ENCODE measurements at regions not wholly inside any gene's neighbourhood (a gene's known extent, or its start where the extent isn't known, plus 50 kb on each side); places are given as distances from the start of the nearest gene placed in this dataset.

DNA sequence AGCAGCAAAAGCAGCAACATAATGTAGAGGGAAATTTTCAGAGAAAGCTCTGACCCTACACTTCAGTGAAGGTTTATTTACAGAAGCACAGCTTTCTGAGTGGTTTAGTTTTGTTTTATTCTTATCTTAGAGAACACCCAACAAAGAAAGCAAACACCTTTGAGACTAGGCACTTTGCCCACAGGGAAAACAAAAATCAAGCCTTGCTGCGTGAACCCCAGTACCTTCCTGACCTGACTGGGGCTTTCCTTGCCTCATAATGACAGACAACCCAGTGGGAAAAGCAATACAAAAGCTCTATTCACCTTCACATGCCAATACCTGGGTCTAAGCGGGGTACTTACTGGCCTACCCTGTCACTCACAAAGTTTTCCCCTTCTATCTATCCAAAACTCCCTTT, 189.8 kb downstream of the HINT1 start:
- H3K79me2 ChIP-seq (ENCODE audit: insufficient read depth, low read length) = no peaks in the 10 kb centered on the region
- no peaks in the 10 kb centered on the region for H3K27me3 ChIP-seq (ENCODE audit: insufficient read depth, low read length)
- no peak overlapping the region for H3K9ac ChIP-seq (ENCODE audit: low read length)
- intact Hi-C loops (cut with micrococcal nuclease) = no loop called here
- H3K9me3 ChIP-seq (ENCODE audit: control insufficient read depth in 1 of 2, insufficient read depth in 1 of 2, low read depth in 1 of 2, low read length in 2 of 2) = no peaks in the 10 kb centered on the region
- H3K4me3 ChIP-seq (replicated peaks in 1 of 2; ENCODE audit: low read depth in 1 of 2, low read length in 2 of 2) = no peak overlapping the region
- no peak overlapping the region for H3K27ac ChIP-seq (ENCODE audit: low read depth, low read length)
- TF ChIP-seq ZFX (IDR thresholded peaks at IDR 0.05) (no peak), EZH2 (IDR thresholded peaks at IDR 0.05) (no peak), POLR2A (IDR thresholded peaks at IDR 0.05; ENCODE audit: borderline replicate concordance, extremely low read depth, insufficient read depth, insufficient read length) (no peak), ELF1 (IDR thresholded peaks at IDR 0.05; ENCODE audit: borderline replicate concordance, low read depth) (no peak), EGR1 (IDR thresholded peaks at IDR 0.05; ENCODE audit: low read depth) (no peak), JUND (IDR thresholded peaks at IDR 0.05) (no peak), SIN3A (IDR thresholded peaks at IDR 0.05; ENCODE audit: low read depth) (no peak), SP1 (IDR thresholded peaks at IDR 0.05; ENCODE audit: low read depth) (no peak), EZH2phosphoT487 (IDR thresholded peaks at IDR 0.05; ENCODE audit: borderline replicate concordance) (no peak), CBX3 (IDR thresholded peaks at IDR 0.05; ENCODE audit: low read depth) (no peak), CEBPB (IDR thresholded peaks at IDR 0.05; ENCODE audit: low read depth) (no peak), ZNF274 (IDR thresholded peaks at IDR 0.05; ENCODE audit: low read depth, low read length) (no peak)
- TF ChIP-seq, protein P1, sequence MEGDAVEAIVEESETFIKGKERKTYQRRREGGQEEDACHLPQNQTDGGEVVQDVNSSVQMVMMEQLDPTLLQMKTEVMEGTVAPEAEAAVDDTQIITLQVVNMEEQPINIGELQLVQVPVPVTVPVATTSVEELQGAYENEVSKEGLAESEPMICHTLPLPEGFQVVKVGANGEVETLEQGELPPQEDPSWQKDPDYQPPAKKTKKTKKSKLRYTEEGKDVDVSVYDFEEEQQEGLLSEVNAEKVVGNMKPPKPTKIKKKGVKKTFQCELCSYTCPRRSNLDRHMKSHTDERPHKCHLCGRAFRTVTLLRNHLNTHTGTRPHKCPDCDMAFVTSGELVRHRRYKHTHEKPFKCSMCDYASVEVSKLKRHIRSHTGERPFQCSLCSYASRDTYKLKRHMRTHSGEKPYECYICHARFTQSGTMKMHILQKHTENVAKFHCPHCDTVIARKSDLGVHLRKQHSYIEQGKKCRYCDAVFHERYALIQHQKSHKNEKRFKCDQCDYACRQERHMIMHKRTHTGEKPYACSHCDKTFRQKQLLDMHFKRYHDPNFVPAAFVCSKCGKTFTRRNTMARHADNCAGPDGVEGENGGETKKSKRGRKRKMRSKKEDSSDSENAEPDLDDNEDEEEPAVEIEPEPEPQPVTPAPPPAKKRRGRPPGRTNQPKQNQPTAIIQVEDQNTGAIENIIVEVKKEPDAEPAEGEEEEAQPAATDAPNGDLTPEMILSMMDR (IDR thresholded peaks at IDR 0.05 in 2 of 3, conservative IDR thresholded peaks at IDR 0.05 in 1 of 3; ENCODE audit: borderline replicate concordance in 1 of 3, insufficient read depth in 1 of 3, low read depth in 2 of 3, low read length in 2 of 3) = no peak
- TF ChIP-seq, protein P2, sequence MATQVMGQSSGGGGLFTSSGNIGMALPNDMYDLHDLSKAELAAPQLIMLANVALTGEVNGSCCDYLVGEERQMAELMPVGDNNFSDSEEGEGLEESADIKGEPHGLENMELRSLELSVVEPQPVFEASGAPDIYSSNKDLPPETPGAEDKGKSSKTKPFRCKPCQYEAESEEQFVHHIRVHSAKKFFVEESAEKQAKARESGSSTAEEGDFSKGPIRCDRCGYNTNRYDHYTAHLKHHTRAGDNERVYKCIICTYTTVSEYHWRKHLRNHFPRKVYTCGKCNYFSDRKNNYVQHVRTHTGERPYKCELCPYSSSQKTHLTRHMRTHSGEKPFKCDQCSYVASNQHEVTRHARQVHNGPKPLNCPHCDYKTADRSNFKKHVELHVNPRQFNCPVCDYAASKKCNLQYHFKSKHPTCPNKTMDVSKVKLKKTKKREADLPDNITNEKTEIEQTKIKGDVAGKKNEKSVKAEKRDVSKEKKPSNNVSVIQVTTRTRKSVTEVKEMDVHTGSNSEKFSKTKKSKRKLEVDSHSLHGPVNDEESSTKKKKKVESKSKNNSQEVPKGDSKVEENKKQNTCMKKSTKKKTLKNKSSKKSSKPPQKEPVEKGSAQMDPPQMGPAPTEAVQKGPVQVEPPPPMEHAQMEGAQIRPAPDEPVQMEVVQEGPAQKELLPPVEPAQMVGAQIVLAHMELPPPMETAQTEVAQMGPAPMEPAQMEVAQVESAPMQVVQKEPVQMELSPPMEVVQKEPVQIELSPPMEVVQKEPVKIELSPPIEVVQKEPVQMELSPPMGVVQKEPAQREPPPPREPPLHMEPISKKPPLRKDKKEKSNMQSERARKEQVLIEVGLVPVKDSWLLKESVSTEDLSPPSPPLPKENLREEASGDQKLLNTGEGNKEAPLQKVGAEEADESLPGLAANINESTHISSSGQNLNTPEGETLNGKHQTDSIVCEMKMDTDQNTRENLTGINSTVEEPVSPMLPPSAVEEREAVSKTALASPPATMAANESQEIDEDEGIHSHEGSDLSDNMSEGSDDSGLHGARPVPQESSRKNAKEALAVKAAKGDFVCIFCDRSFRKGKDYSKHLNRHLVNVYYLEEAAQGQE (IDR thresholded peaks at IDR 0.05; ENCODE audit: low read depth) = no peak
- TF ChIP-seq, protein P3, sequence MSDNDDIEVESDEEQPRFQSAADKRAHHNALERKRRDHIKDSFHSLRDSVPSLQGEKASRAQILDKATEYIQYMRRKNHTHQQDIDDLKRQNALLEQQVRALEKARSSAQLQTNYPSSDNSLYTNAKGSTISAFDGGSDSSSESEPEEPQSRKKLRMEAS (IDR thresholded peaks at IDR 0.05) = no peak
- TF ChIP-seq, protein P4, sequence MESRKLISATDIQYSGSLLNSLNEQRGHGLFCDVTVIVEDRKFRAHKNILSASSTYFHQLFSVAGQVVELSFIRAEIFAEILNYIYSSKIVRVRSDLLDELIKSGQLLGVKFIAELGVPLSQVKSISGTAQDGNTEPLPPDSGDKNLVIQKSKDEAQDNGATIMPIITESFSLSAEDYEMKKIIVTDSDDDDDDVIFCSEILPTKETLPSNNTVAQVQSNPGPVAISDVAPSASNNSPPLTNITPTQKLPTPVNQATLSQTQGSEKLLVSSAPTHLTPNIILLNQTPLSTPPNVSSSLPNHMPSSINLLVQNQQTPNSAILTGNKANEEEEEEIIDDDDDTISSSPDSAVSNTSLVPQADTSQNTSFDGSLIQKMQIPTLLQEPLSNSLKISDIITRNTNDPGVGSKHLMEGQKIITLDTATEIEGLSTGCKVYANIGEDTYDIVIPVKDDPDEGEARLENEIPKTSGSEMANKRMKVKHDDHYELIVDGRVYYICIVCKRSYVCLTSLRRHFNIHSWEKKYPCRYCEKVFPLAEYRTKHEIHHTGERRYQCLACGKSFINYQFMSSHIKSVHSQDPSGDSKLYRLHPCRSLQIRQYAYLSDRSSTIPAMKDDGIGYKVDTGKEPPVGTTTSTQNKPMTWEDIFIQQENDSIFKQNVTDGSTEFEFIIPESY (IDR thresholded peaks at IDR 0.05; ENCODE audit: extremely low read depth, insufficient replicate concordance, low read length) = no peak
- TF ChIP-seq, protein P5, sequence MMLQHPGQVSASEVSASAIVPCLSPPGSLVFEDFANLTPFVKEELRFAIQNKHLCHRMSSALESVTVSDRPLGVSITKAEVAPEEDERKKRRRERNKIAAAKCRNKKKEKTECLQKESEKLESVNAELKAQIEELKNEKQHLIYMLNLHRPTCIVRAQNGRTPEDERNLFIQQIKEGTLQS (IDR thresholded peaks at IDR 0.05) = no peak
- no peak for DNase-seq (ENCODE audit: low read depth, low spot score)
- H2AFZ ChIP-seq (ENCODE audit: low read depth, low read length, poor library complexity, severe bottlenecking) = no peak overlapping the region
- no TSS peak for BruUV-seq (replicated peaks)
- POLR2A ChIA-PET = no interaction called here
- CTCF ChIA-PET = no interaction called here
- no peaks in the 10 kb centered on the region for H3K9me2 ChIP-seq (ENCODE audit: insufficient read depth)
- no peaks in the 10 kb centered on the region for H4K20me1 ChIP-seq (ENCODE audit: insufficient read depth)
- H3K4me2 ChIP-seq (ENCODE audit: low read length) = no peak overlapping the region
- ATAC-seq = no peak
- H3K4me1 ChIP-seq (ENCODE audit: control insufficient read depth in 1 of 2, insufficient read depth in 2 of 2, low read length in 2 of 2) = no peaks in the 10 kb centered on the region
- no peaks in the 10 kb centered on the region for H3K36me3 ChIP-seq (ENCODE audit: control insufficient read depth in 1 of 2, insufficient read depth in 2 of 2, low read length in 2 of 2)
- RAD21 ChIA-PET (ENCODE audit: low non-redundant PET in 1 of 2, low total read pairs in 2 of 2, uncharacterized antibody in 2 of 2, unreplicated experiment in 2 of 2) = no interaction called here

Data from HCT116 (cell line).